ENCODE measurements at regions not wholly inside any gene's neighbourhood (a gene's known extent, or its start where the extent isn't known, plus 50 kb on each side); places are given as distances from the start of the nearest gene placed in this dataset.

GRCh38 chr1:98459486-98459870 is 202.0 kb upstream of the SNX7 start:
- no peak for TF ChIP-seq CTCF (IDR thresholded peaks at IDR 0.05; ENCODE audit: low read depth, low read length, missing control alignments)
- in situ Hi-C loops (cut with HindIII; ENCODE audit: low sequenced_read_pairs), result loop anchor here (25.0 kb wide), 1 partner anchor 122 kb away; no protein-coding TSS in a partner anchor
- no peak overlapping the region for H3K4me3 ChIP-seq (ENCODE audit: low read depth, low read length)
- no peak for DNase-seq (ENCODE audit: low read depth)

- in situ Hi-C loops (cut with HindIII; ENCODE audit: low sequenced_read_pairs), result loop anchor here (25.0 kb wide), 1 partner anchor 121 kb away; no protein-coding TSS in a partner anchor
These were observed 202.7 kb upstream of the SNX7 start for GRCh38 chr1:98458511-98459485.

GRCh38 chr1:98457248-98457647 is 204.3 kb upstream of the SNX7 start:
- in situ Hi-C loops (cut with HindIII; ENCODE audit: low sequenced_read_pairs), result loop anchor here (25.0 kb wide), 1 partner anchor 120 kb away; no protein-coding TSS in a partner anchor
- H3K4me3 ChIP-seq (ENCODE audit: low read depth, low read length), result no peak overlapping the region
- TF ChIP-seq CTCF (IDR thresholded peaks at IDR 0.05; ENCODE audit: low read depth, low read length, missing control alignments), result no peak
- DNase-seq (ENCODE audit: low read depth), result no peak

More at GRCh38 chr1:98458511-98459485, 202.7 kb upstream of the SNX7 start:
- DNase-seq (ENCODE audit: low read depth), result no peak
- no peak for TF ChIP-seq CTCF (IDR thresholded peaks at IDR 0.05; ENCODE audit: low read depth, low read length, missing control alignments)
- H3K4me3 ChIP-seq (ENCODE audit: low read depth, low read length), result no peak overlapping the region

GRCh38 chr1:98454666-98455065 is 206.9 kb upstream of the SNX7 start:
- TF ChIP-seq CTCF (IDR thresholded peaks at IDR 0.05; ENCODE audit: low read depth, low read length, missing control alignments), result no peak
- no peak for DNase-seq (ENCODE audit: low read depth)

GRCh38 chr1:98453066-98453465 is 208.5 kb upstream of the SNX7 start:
- in situ Hi-C loops (cut with HindIII; ENCODE audit: low sequenced_read_pairs), result loop anchor here (25.0 kb wide), 1 partner anchor 116 kb away; no protein-coding TSS in a partner anchor
- no peak for DNase-seq (ENCODE audit: low read depth)
- TF ChIP-seq CTCF (IDR thresholded peaks at IDR 0.05; ENCODE audit: low read depth, low read length, missing control alignments), result no peak
- H3K4me3 ChIP-seq (ENCODE audit: low read depth, low read length), result no peak overlapping the region

More at GRCh38 chr1:98454666-98455065, 206.9 kb upstream of the SNX7 start:
- in situ Hi-C loops (cut with HindIII; ENCODE audit: low sequenced_read_pairs), result loop anchor here (25.0 kb wide), 1 partner anchor 117 kb away; no protein-coding TSS in a partner anchor
- no peak overlapping the region for H3K4me3 ChIP-seq (ENCODE audit: low read depth, low read length)

GRCh38 chr1:98452162-98452561 is 209.4 kb upstream of the SNX7 start:
- no peak overlapping the region for H3K4me3 ChIP-seq (ENCODE audit: low read depth, low read length)
- no peak for TF ChIP-seq CTCF (IDR thresholded peaks at IDR 0.05; ENCODE audit: low read depth, low read length, missing control alignments)
- DNase-seq (ENCODE audit: low read depth), result no peak
- in situ Hi-C loops (cut with HindIII; ENCODE audit: low sequenced_read_pairs), result loop anchor here (25.0 kb wide), 1 partner anchor 115 kb away; no protein-coding TSS in a partner anchor
